T-helper 2 cell (primary cell): ENCODE measurements at regions not wholly inside any gene's neighbourhood (a gene's known extent, or its start where the extent isn't known, plus 50 kb on each side); places are given as distances from the start of the nearest gene placed in this dataset.
A peak's percentile ranks its signal among the peaks of the same experiment; 100 is the strongest.
"Not testable (repeated sequence)": the region's sequence is repeated elsewhere in the genome, so short reads cannot be mapped to it uniquely, and the experiment has no call there.

Source experiments
- DNase-seq, 5 experiments: peaks; one replicate each; pipeline versions ENCODE4 v3.0.0 to v3.0.0-alpha.2; 2012 to 2022

GRCh38 chr5:128667751-128668150 lies 129.7 kb upstream of the FBN2 start:
- no peak for DNase-seq

GRCh38 chr5:128668921-128669320 lies 130.9 kb upstream of the FBN2 start:
- DNase-seq = no peak

- DNase-seq = no peak
Observed at GRCh38 chr5:128669803-128670202, 131.8 kb upstream of the FBN2 start.

- no peak for DNase-seq
Observed at GRCh38 chr5:128671943-128672342, 133.9 kb upstream of the FBN2 start.

GRCh38 chr5:128673000-128673399 lies 135.0 kb upstream of the FBN2 start:
- no peak for DNase-seq

GRCh38 chr5:128673411-128673957 lies 135.4 kb upstream of the FBN2 start:
- no peak for DNase-seq

GRCh38 chr5:128673970-128674369 lies 135.9 kb upstream of the FBN2 start:
- no peak for DNase-seq

GRCh38 chr5:128674837-128675446 lies 136.9 kb upstream of the FBN2 start:
- peak in 3 of 5 experiments; percentile 4 to 26 (median 12) for DNase-seq

- DNase-seq = no peak
Observed at GRCh38 chr5:128681096-128681495, 143.1 kb upstream of the FBN2 start.

GRCh38 chr5:128681764-128682592 lies 143.9 kb upstream of the FBN2 start:
- DNase-seq = no peak

- DNase-seq = no peak
Observed at GRCh38 chr5:128682669-128683068, 144.6 kb upstream of the FBN2 start.

- no peak for DNase-seq
Observed at GRCh38 chr5:128684961-128685360, 146.9 kb upstream of the FBN2 start.

- DNase-seq = no peak
Observed at GRCh38 chr5:128687930-128688329, 149.9 kb upstream of the FBN2 start.

GRCh38 chr5:128693764-128694163 lies 155.7 kb upstream of the FBN2 start:
- DNase-seq = no peak

GRCh38 chr5:128695791-128696530 lies 157.9 kb upstream of the FBN2 start:
- no peak for DNase-seq

- no peak for DNase-seq
Observed at GRCh38 chr5:128701301-128701700, 163.3 kb upstream of the FBN2 start.

GRCh38 chr5:128703322-128703721 lies 165.3 kb upstream of the FBN2 start:
- no peak for DNase-seq

GRCh38 chr5:128706269-128706668 lies 168.2 kb upstream of the FBN2 start:
- DNase-seq = no peak

- DNase-seq = no peak
Observed at GRCh38 chr5:128708841-128709240, 170.8 kb upstream of the FBN2 start.

- DNase-seq = no peak
Observed at GRCh38 chr5:128711216-128711615, 173.2 kb upstream of the FBN2 start.

- no peak for DNase-seq
Observed at GRCh38 chr5:128714551-128714950, 176.5 kb upstream of the FBN2 start.

- no peak for DNase-seq
Observed at GRCh38 chr5:128722551-128722950, 184.5 kb upstream of the FBN2 start.

- DNase-seq = not testable (repeated sequence)
Observed at GRCh38 chr5:128730021-128730420, 192.0 kb upstream of the FBN2 start.
